NCI-H1048 (cell line): ENCODE measurements at regions not wholly inside any gene's neighbourhood (a gene's known extent, or its start where the extent isn't known, plus 50 kb on each side); places are given as distances from the start of the nearest gene placed in this dataset.
"Not testable (repeated sequence)": the region's sequence is repeated elsewhere in the genome, so short reads cannot be mapped to it uniquely, and the experiment has no call there.

ENCODE experiments used
- DNase-seq: peaks from one replicate; lab custom pipeline; 2025; lab: John Stamatoyannopoulos, UW

GRCh38 chr2:234406085-234406484 is 90.8 kb downstream of the ARL4C start:
- DNase-seq = no peak

- DNase-seq = no peak
Observed at GRCh38 chr2:234405462-234405861, 91.4 kb downstream of the ARL4C start.

- DNase-seq = no peak
Observed at GRCh38 chr2:234404957-234405356, 91.9 kb downstream of the ARL4C start.

DNA sequence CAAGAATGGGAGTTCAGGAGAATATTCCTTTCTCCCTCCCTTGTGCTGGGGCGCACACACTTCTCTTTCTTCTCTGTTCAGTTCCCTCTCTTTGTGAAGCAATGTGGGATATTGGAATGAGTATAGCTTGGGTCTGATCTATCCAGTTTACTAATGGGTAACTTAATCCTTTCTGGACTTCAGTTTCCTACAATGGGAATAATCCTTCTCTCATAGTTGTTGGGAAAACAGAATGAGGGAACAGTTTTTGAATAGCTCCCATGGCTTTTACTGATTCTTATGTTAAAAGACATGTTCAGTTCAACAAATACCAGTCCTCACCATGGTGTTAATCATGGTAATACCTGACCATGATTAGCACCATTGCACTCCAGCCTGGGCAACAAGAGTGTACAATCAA is 93.1 kb downstream of the ARL4C start:
- DNase-seq = no peak

- no peak for DNase-seq
Observed at GRCh38 chr2:234403074-234403473, 93.8 kb downstream of the ARL4C start.

GRCh38 chr2:234401426-234401825 is 95.5 kb downstream of the ARL4C start:
- DNase-seq = no peak

GRCh38 chr2:234399451-234400246 is 97.2 kb downstream of the ARL4C start:
- no peak for DNase-seq

- no peak for DNase-seq
Observed at GRCh38 chr2:234398531-234398930, 98.3 kb downstream of the ARL4C start.

DNA sequence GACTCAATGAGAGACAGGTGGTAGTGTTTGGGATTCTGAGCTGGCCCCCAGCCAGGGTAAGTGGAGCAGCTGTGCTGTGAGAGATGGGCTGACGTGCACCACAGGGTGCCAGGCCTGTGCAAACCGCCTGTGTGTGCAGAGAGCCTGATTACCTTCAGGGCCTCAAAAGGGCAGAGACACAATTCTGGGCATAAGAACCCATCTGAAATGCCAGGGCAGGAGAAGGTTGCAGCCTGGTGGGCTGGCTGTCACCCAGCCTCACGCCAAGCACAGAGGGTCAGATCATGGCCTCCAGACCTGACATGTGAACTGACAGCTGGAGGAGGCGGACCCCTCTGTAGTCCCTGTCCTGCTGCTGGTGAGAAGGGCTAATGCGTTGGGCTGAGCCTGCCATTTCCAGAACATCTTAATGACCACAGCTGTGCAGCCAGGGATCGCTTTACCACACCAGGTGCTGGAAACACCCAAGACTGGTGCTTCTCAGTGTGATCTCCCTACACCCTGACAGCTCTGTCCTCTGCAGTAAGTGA is 100.9 kb downstream of the ARL4C start:
- no peak for DNase-seq

GRCh38 chr2:234394450-234394849 is 102.4 kb downstream of the ARL4C start:
- DNase-seq = no peak

- DNase-seq = no peak
Observed at GRCh38 chr2:234393354-234393753, 103.5 kb downstream of the ARL4C start.

GRCh38 chr2:234392041-234392615 is 104.8 kb downstream of the ARL4C start:
- no peak for DNase-seq

GRCh38 chr2:234391625-234392024 is 105.3 kb downstream of the ARL4C start:
- no peak for DNase-seq

- DNase-seq = not testable (repeated sequence)
Observed at GRCh38 chr2:234389661-234390060, 107.2 kb downstream of the ARL4C start.

- DNase-seq = no peak
Observed at GRCh38 chr2:234388591-234388990, 108.3 kb downstream of the ARL4C start.

GRCh38 chr2:234386971-234387370 is 109.9 kb downstream of the ARL4C start:
- no peak for DNase-seq

DNA sequence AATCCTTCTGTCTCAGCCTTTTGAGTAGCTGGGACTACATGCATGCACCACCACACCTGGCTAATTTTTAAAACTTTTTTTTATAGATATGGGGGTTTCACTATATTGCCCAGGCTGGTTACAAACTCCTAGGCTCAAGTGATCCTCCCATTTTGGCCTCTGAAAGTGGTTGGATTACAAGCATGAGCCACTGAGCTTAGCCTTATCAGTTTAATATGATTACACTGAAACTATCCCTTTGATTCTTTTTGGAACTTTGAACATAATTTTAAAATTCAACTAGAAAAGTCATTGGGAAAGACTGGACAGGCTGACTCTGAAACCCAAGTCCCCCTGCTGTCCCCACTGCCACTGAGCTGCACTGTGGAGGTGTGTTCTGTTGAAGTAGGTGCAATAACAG is 114.8 kb downstream of the ARL4C start:
- no peak for DNase-seq

DNA sequence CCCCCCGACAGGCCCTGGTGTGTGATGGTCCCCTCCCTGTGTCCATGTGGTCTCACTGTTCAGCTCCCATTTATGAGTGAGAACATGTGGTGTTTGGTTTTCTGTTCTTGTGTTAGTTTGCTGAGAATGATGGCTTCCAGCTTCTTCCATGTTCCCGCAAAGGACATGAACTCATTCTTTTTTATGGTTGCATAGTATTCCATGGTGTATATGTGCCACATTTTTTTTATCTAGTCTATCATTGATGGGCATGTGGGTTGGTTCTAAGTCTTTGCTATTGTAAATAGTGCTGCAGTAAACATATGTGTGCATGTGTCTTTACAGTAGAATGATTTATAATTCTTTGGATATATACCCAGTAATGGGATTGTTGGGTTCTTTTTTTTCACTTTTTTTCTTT is 117.9 kb downstream of the ARL4C start:
- DNase-seq = not testable (repeated sequence)

DNA sequence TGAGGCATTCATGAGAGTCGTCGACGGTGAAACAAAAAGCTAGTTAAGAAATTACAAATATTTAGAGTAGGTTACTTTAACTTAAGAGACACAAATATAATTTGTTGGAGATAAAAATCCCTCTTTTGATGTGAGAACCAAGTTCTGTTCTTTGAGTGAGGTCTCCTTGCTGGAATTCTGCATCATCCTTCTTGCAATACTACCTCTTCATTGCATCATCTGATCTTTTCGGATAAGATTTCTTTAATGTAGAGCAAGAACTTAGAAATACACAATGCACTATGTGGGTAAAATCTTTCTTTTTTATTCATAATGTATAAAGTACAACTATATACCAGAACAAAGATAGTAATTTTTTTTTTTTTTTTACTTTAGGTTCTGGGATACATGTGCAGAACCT is 118.4 kb downstream of the ARL4C start:
- DNase-seq = no peak

GRCh38 chr2:234377761-234378391 is 119.0 kb downstream of the ARL4C start:
- DNase-seq = no peak

DNA sequence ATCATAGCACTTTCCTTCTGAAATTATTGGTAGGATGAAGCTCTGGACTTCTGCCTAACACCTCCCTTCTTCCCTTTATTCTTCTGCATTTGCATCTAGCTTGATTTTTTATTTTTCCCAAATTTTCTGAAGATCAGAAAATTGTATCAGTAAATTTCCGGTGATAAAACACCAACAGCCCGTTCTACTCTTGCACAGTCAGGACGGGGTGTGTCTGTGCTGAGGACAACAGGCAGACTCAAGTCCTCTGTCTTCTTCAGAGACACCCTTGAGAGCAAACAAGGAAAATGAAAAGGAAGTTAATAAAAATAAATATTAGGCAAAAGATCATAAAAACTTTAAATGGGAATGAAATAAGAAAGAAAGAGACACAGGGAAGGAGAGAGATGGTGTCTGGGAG is 120.7 kb downstream of the ARL4C start:
- DNase-seq = no peak

GRCh38 chr2:234375176-234375880 is 121.6 kb downstream of the ARL4C start:
- DNase-seq = no peak
